GM12878 (cell line): ENCODE measurements at regions not wholly inside any gene's neighbourhood (a gene's known extent, or its start where the extent isn't known, plus 50 kb on each side); places are given as distances from the start of the nearest gene placed in this dataset.

Source experiments
- BRCA1 ChIP-seq: IDR thresholded peaks from 2 replicates; pipeline ENCODE4 v1.6.1; 2011; ENCODE audit warnings: low read depth, low read length, improper control_type of control experiment
- CHD2 ChIP-seq: IDR thresholded peaks from 2 replicates; pipeline ENCODE4 v1.6.1; 2011; ENCODE audit warnings: low read depth, low read length, improper control_type of control experiment, borderline replicate concordance
- CTCF ChIP-seq, 3 experiments: IDR thresholded peaks in 2 of 3; conservative IDR thresholded peaks in 1 of 3; 2 replicates each; pipeline ENCODE4 v1.5.1; 2011; ENCODE audit warnings: low read depth in 3 of 3, low read length in 3 of 3, mild to moderate bottlenecking in 3 of 3, control low read depth in 2 of 3, moderate library complexity in 2 of 3, inconsistent platforms in 1 of 3, mixed read lengths in 1 of 3; ENCODE audit not compliant: control insufficient read depth in 2 of 3, insufficient read depth in 1 of 3; ENCODE audit errors: extremely low read depth in 1 of 3
- EED ChIP-seq: sonication (generic); IDR thresholded peaks from 2 replicates; pipeline ENCODE4 v1.6.1; 2016; ENCODE audit warnings: antibody characterized with exemption, low read depth
- FOS ChIP-seq: IDR thresholded peaks from 3 replicates; pipeline ENCODE4 v1.6.1; 2011; ENCODE audit warnings: borderline replicate concordance; ENCODE audit not compliant: insufficient read length; ENCODE audit errors: extremely low read depth
- POLR2A ChIP-seq: IDR thresholded peaks from 2 replicates; pipeline ENCODE4 v1.6.1; 2011; ENCODE audit warnings: low read depth, mild to moderate bottlenecking, low read length
- POLR2AphosphoS5 ChIP-seq: IDR thresholded peaks from 2 replicates; pipeline ENCODE4 v1.6.1; 2011; ENCODE audit warnings: mild to moderate bottlenecking, low read length, inconsistent platforms
- RAD21 ChIP-seq: IDR thresholded peaks from 2 replicates; pipeline ENCODE4 v1.6.1; 2011; ENCODE audit warnings: mild to moderate bottlenecking, low read depth, low read length, moderate library complexity; ENCODE audit not compliant: insufficient read depth
- TCF12 ChIP-seq: IDR thresholded peaks from 2 replicates; pipeline ENCODE4 v1.6.1; 2011; ENCODE audit warnings: low read depth, mild to moderate bottlenecking, low read length
- TF ChIP-seq, protein P1 (sequence below): IDR thresholded peaks from 2 replicates; pipeline ENCODE4 v1.6.1; 2012; ENCODE audit warnings: mild to moderate bottlenecking, low read depth, low read length

- no peak for TF ChIP-seq FOS
- no peak for TF ChIP-seq CHD2
- no peak for TF ChIP-seq EED
- TF ChIP-seq, protein P1, sequence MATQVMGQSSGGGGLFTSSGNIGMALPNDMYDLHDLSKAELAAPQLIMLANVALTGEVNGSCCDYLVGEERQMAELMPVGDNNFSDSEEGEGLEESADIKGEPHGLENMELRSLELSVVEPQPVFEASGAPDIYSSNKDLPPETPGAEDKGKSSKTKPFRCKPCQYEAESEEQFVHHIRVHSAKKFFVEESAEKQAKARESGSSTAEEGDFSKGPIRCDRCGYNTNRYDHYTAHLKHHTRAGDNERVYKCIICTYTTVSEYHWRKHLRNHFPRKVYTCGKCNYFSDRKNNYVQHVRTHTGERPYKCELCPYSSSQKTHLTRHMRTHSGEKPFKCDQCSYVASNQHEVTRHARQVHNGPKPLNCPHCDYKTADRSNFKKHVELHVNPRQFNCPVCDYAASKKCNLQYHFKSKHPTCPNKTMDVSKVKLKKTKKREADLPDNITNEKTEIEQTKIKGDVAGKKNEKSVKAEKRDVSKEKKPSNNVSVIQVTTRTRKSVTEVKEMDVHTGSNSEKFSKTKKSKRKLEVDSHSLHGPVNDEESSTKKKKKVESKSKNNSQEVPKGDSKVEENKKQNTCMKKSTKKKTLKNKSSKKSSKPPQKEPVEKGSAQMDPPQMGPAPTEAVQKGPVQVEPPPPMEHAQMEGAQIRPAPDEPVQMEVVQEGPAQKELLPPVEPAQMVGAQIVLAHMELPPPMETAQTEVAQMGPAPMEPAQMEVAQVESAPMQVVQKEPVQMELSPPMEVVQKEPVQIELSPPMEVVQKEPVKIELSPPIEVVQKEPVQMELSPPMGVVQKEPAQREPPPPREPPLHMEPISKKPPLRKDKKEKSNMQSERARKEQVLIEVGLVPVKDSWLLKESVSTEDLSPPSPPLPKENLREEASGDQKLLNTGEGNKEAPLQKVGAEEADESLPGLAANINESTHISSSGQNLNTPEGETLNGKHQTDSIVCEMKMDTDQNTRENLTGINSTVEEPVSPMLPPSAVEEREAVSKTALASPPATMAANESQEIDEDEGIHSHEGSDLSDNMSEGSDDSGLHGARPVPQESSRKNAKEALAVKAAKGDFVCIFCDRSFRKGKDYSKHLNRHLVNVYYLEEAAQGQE: no peak
- TF ChIP-seq BRCA1: no peak
- no peak for TF ChIP-seq POLR2AphosphoS5
- TF ChIP-seq POLR2A: no peak
- TF ChIP-seq RAD21: no peak
- TF ChIP-seq CTCF (IDR thresholded peaks at IDR 0.05 in 2 of 3, conservative IDR thresholded peaks at IDR 0.05 in 1 of 3; ENCODE audit: control insufficient read depth in 2 of 3, extremely low read depth in 1 of 3, insufficient read depth in 1 of 3, low read depth in 3 of 3, low read length in 3 of 3): no peak
- no peak for TF ChIP-seq TCF12
Measured at GRCh38 chrX:30153881-30154260, 61.5 kb upstream of the MAGEB2 start.
